ENCODE measurements at regions not wholly inside any gene's neighbourhood (a gene's known extent, or its start where the extent isn't known, plus 50 kb on each side); places are given as distances from the start of the nearest gene placed in this dataset.

GRCh38 chr9:18012170-18012569 is 433.3 kb downstream of the SH3GL2 start:
- H3K4me1 ChIP-seq (ENCODE audit: control insufficient read depth in 1 of 2, insufficient read depth in 2 of 2, low read length in 2 of 2) = no peaks in the 10 kb centered on the region
- ChIA-PET RAD21 (ENCODE audit: low non-redundant PET in 1 of 2, low total read pairs in 2 of 2, uncharacterized antibody in 2 of 2, unreplicated experiment in 2 of 2) (no interaction called here), CTCF (no interaction called here), POLR2A (no interaction called here)
- H3K4me2 ChIP-seq (ENCODE audit: low read length) = no peak overlapping the region
- ATAC-seq = no peak
- DNase-seq (ENCODE audit: low read depth, low spot score) = no peak
- intact Hi-C loops (cut with micrococcal nuclease) = no loop called here
- H3K9me2 ChIP-seq (ENCODE audit: insufficient read depth) = no peaks in the 10 kb centered on the region
- no peaks in the 10 kb centered on the region for H3K36me3 ChIP-seq (ENCODE audit: control insufficient read depth in 1 of 2, insufficient read depth in 2 of 2, low read length in 2 of 2)
- H4K20me1 ChIP-seq (ENCODE audit: insufficient read depth) = no peaks in the 10 kb centered on the region
- peaks cover 0 to 3% of the 10 kb centered on the region in 2 experiments; a peak in 1 of 4 replicates for H3K9me3 ChIP-seq (ENCODE audit: control insufficient read depth in 1 of 2, insufficient read depth in 1 of 2, low read depth in 1 of 2, low read length in 2 of 2)
- no peaks in the 10 kb centered on the region for H3K27me3 ChIP-seq (ENCODE audit: insufficient read depth, low read length)
- H3K4me3 ChIP-seq (replicated peaks in 1 of 2; ENCODE audit: low read depth in 1 of 2, low read length in 2 of 2) = no peak overlapping the region
- no peaks in the 10 kb centered on the region for H3K79me2 ChIP-seq (ENCODE audit: insufficient read depth, low read length)
- no peak for TF ChIP-seq SIN3A (IDR thresholded peaks at IDR 0.05; ENCODE audit: low read depth)
- TF ChIP-seq POLR2A (IDR thresholded peaks at IDR 0.05; ENCODE audit: borderline replicate concordance, extremely low read depth, insufficient read depth, insufficient read length) = no peak
- no peak overlapping the region for H2AFZ ChIP-seq (ENCODE audit: low read depth, low read length, poor library complexity, severe bottlenecking)
- BruUV-seq (replicated peaks) = no TSS peak
- no peak overlapping the region for H3K9ac ChIP-seq (ENCODE audit: low read length)
- no peak overlapping the region for H3K27ac ChIP-seq (ENCODE audit: low read depth, low read length)

DNA sequence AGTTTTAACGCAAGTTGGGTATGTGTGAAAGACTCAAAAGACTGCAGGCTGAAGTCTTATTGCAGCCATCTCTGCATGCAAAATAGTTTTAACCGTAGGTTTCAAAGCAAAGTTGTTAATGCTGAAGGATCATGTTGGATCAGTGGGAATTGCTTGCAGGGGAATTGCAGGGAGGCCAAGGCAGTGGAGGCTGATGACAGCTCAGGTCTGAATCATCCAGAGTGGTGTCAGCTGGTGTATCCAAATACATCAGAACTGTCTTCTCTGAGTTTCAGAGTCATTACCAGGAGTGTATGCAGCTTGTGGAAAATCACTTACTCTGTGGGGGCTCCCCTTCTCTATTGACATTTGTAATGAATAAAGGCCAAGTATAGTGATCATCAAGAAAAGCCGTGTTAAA is 435.7 kb downstream of the SH3GL2 start:
- POLR2A ChIA-PET = no interaction called here
- no peaks in the 10 kb centered on the region for H3K9me2 ChIP-seq (ENCODE audit: insufficient read depth)
- intact Hi-C loops (cut with micrococcal nuclease) = no loop called here
- H3K27me3 ChIP-seq (ENCODE audit: insufficient read depth, low read length) = no peaks in the 10 kb centered on the region
- H4K20me1 ChIP-seq (ENCODE audit: insufficient read depth) = no peaks in the 10 kb centered on the region
- no peak for ATAC-seq
- H3K9me3 ChIP-seq (ENCODE audit: control insufficient read depth in 1 of 2, insufficient read depth in 1 of 2, low read depth in 1 of 2, low read length in 2 of 2) = peaks cover 0 to 3% of the 10 kb centered on the region in 2 experiments; a peak in 2 of 4 replicates
- H3K36me3 ChIP-seq (ENCODE audit: control insufficient read depth in 1 of 2, insufficient read depth in 2 of 2, low read length in 2 of 2) = no peaks in the 10 kb centered on the region
- CTCF ChIA-PET = no interaction called here
- no TSS peak for BruUV-seq (replicated peaks)
- no peak overlapping the region for H3K4me2 ChIP-seq (ENCODE audit: low read length)
- no peak for DNase-seq (ENCODE audit: low read depth, low spot score)
- TF ChIP-seq POLR2AphosphoS5 (IDR thresholded peaks at IDR 0.05; ENCODE audit: low read depth, low read length) = no peak
- no peak for TF ChIP-seq CEBPB (IDR thresholded peaks at IDR 0.05; ENCODE audit: low read depth)
- TF ChIP-seq EZH2phosphoT487 (IDR thresholded peaks at IDR 0.05; ENCODE audit: borderline replicate concordance) = no peak
- no peak for TF ChIP-seq POLR2A (IDR thresholded peaks at IDR 0.05; ENCODE audit: borderline replicate concordance, extremely low read depth, insufficient read depth, insufficient read length)
- TF ChIP-seq SIN3A (IDR thresholded peaks at IDR 0.05; ENCODE audit: low read depth) = no peak
- no peak overlapping the region for H3K27ac ChIP-seq (ENCODE audit: low read depth, low read length)
- RAD21 ChIA-PET (ENCODE audit: low non-redundant PET in 1 of 2, low total read pairs in 2 of 2, uncharacterized antibody in 2 of 2, unreplicated experiment in 2 of 2) = no interaction called here
- no peak overlapping the region for H2AFZ ChIP-seq (ENCODE audit: low read depth, low read length, poor library complexity, severe bottlenecking)
- H3K79me2 ChIP-seq (ENCODE audit: insufficient read depth, low read length) = no peaks in the 10 kb centered on the region
- no peak overlapping the region for H3K4me3 ChIP-seq (replicated peaks in 1 of 2; ENCODE audit: low read depth in 1 of 2, low read length in 2 of 2)
- no peak overlapping the region for H3K9ac ChIP-seq (ENCODE audit: low read length)
- H3K4me1 ChIP-seq (ENCODE audit: control insufficient read depth in 1 of 2, insufficient read depth in 2 of 2, low read length in 2 of 2) = no peaks in the 10 kb centered on the region
